Fibroblast of pulmonary artery (primary cell): ENCODE measurements at regions not wholly inside any gene's neighbourhood (a gene's known extent, or its start where the extent isn't known, plus 50 kb on each side); places are given as distances from the start of the nearest gene placed in this dataset.

Experiments used
- DNase-seq: peaks from one replicate; pipeline ENCODE4 v3.0.0-alpha.2; 2010; ENCODE audit warnings: low read depth
- H3K4me3 ChIP-seq: replicated peaks from 2 replicates; pipeline ENCODE4 v1.5.1; 2011; ENCODE audit warnings: low read depth, mild to moderate bottlenecking, control low read depth, low read length, moderate library complexity
- CTCF ChIP-seq: IDR thresholded peaks from 2 replicates; pipeline ENCODE4 v1.5.1; 2011; ENCODE audit warnings: mild to moderate bottlenecking, control low read depth, low read length, inconsistent platforms; ENCODE audit errors: missing control alignments

DNA sequence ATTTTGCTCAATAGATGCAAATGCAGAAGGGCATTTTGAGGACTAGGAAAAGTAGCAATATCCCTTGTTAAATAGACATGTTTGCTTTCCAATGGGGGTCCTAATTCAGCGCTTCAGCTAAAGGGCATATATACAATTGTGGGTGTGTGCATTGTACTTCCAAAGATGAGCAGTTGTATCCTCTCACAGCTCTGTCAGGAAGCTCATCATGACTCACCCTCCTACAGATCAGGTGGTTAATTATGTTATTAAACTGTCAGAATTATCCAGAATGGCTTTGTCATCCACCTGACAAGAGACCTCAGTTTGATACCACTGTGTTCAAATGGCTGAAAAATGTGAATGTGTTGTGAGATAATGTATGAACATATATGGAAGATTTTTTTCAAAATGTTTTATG is 252.2 kb upstream of the MTNR1B start:
- no peak for DNase-seq

DNA sequence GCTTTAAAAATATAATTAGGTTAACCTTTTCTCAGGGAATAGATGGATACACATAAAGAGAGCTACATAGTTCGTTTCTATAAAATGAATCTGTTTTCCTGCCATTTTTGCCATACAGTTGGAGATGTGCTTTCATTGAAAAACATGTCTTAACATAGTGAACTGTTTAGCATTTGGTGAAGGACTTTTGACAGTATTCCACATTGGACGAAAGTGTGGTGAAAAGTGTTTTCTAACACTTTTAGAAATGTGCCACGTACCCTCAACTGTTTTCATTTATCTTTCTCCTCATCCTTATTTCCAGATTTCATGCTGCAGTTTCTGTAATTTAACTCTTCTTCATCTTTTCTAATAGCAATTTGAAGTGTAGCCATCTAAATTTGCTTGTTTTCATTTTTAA is 249.1 kb upstream of the MTNR1B start:
- no peak overlapping the region for H3K4me3 ChIP-seq
- TF ChIP-seq CTCF = no peak
- DNase-seq = no peak

More for the DNA sequence above, 252.2 kb upstream of the MTNR1B start:
- H3K4me3 ChIP-seq = no peak overlapping the region
- TF ChIP-seq CTCF = no peak

GRCh38 chr11:92725352-92725751 is 244.1 kb upstream of the MTNR1B start:
- DNase-seq = no peak
- no peak for TF ChIP-seq CTCF
- no peak overlapping the region for H3K4me3 ChIP-seq

DNA sequence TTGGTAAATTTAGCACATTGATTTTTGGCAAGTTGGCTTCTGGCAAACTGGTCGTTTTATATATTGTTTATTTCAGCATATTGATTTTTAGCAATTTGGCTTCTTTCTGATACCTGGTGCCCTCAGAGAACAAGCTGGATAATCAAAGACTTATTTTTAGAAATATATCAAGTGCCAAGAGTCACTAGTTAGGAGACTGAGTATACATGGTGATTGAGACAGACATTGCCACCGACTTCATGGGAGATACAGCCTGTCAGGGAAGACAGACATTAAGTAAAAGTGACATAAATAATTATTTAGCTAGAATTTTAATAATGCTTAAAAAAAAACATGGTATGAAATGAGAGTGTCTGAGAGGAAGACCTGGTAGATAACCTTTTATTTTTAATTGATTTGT is 242.3 kb upstream of the MTNR1B start:
- TF ChIP-seq CTCF = no peak
- DNase-seq = no peak
- H3K4me3 ChIP-seq = no peak overlapping the region

- H3K4me3 ChIP-seq = no peak overlapping the region
- no peak for TF ChIP-seq CTCF
Observed at GRCh38 chr11:92727769-92728168, 241.7 kb upstream of the MTNR1B start.

DNA sequence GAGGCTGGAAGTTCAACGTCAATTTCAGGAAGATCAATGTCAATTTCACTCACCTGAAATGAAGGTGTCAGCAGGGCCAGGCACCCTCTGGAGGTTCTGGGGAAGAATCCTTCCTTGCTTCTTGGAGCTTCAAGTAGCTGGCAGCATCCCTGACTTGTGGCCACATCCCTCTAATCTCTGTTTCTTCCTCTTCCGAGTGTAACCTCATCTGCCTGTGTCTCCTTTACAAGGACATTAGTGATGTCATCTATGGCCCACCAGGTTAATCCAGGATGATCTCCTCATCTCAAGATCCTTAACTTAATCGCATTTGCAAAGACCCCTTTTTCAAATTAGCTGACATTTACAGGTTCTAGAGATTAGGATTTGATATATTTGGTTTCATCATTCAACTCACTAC is 240.8 kb upstream of the MTNR1B start:
- DNase-seq = no peak
- no peak for TF ChIP-seq CTCF

More at GRCh38 chr11:92727769-92728168, 241.7 kb upstream of the MTNR1B start:
- no peak for DNase-seq

DNA sequence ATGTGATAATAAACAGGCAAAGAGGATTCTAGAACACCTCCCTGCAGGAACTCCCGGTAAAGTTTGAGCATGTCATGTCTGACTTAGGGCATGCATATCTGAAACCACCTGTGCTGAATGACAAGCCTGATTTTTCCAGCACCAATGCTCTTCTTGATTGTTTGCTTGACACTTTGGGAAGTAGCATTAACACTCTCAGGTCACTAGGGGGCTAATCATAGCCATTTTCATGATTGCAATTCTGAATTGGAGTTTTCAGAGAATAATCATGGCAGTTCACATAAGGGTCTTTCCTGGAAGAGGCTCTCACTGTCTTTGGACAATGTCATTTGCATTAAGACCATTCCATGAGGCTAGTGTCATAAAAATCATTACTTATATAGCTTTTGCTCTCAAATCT is 234.4 kb upstream of the MTNR1B start:
- TF ChIP-seq CTCF = peak; percentile 28
- no peak for DNase-seq
- H3K4me3 ChIP-seq = no peak overlapping the region

More for the DNA sequence above, 240.8 kb upstream of the MTNR1B start:
- no peak overlapping the region for H3K4me3 ChIP-seq
